GM21423 (cell line): ENCODE measurements at regions not wholly inside any gene's neighbourhood (a gene's known extent, or its start where the extent isn't known, plus 50 kb on each side); places are given as distances from the start of the nearest gene placed in this dataset.

ENCODE experiments used
- ATAC-seq: cut with Tn5 transposase; IDR thresholded peaks from one replicate; pipeline ENCODE4 v1.9.1; 2021; ENCODE audit warnings: mild to moderate bottlenecking, moderate library complexity; ENCODE audit not compliant: unreplicated experiment

DNA sequence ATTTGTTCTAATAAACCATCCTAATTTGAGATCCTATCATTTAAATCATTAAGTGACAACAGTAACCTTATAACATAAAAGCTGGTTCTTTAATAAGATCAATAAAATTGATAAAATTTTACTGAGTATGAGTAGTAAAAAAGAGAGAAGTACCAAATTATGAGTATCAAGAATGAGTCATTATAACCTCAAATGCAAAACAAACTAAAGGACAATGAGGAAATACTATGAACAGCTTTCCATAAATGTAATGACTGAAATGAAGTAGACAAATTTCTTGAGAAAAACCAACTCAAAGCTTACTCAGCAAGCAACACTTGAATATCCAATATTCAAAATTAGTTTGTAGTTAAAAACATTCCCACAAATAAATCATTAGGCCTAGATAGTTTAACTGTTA lies 433.0 kb downstream of the ZEB2 start:
- ATAC-seq = no peak

- no peak for ATAC-seq
These were observed 434.9 kb downstream of the ZEB2 start for GRCh38 chr2:144085016-144085415.

- ATAC-seq = no peak
These were observed 435.7 kb downstream of the ZEB2 start for GRCh38 chr2:144084114-144084661.

DNA sequence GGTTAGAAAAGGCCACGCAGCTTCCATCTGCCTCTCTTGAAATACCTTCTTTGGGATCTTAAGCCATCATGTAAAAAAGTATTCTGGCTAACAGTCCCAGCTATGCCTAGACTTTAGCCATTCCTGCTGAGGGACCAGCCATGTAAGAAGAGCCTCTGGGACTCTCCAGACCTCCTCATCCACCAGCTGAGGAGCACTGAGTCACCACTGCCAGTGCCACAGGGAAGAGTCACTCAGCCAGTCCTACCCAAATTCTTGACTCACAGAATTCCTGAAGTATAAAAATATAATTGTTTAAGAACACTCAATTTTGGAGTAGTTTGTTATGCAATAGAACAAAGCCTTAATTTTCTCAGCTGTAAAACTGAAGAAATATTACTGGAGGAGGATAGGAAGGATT lies 436.7 kb downstream of the ZEB2 start:
- no peak for ATAC-seq

GRCh38 chr2:144082777-144083176 lies 437.1 kb downstream of the ZEB2 start:
- no peak for ATAC-seq

DNA sequence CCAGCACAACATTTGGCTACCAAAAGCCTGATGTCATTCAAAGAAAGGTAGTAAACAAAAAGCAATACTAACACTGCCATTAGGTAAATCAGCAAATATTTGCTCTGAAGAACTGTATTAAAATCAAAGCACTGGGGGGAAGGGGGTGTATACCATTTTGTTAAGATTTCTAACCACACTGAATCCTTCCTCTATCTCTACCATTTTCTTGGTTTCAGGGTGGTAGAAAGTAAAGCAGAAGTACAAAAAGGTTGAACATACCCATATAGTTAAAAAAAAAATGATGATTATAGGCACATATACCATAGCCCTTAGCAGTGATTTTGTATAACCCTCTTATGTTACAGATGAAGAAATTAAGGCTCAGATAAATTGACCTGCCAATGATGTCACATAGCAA lies 437.6 kb downstream of the ZEB2 start:
- no peak for ATAC-seq

GRCh38 chr2:144081272-144081671 lies 438.6 kb downstream of the ZEB2 start:
- ATAC-seq = no peak

GRCh38 chr2:144079803-144080202 lies 440.1 kb downstream of the ZEB2 start:
- ATAC-seq = no peak

DNA sequence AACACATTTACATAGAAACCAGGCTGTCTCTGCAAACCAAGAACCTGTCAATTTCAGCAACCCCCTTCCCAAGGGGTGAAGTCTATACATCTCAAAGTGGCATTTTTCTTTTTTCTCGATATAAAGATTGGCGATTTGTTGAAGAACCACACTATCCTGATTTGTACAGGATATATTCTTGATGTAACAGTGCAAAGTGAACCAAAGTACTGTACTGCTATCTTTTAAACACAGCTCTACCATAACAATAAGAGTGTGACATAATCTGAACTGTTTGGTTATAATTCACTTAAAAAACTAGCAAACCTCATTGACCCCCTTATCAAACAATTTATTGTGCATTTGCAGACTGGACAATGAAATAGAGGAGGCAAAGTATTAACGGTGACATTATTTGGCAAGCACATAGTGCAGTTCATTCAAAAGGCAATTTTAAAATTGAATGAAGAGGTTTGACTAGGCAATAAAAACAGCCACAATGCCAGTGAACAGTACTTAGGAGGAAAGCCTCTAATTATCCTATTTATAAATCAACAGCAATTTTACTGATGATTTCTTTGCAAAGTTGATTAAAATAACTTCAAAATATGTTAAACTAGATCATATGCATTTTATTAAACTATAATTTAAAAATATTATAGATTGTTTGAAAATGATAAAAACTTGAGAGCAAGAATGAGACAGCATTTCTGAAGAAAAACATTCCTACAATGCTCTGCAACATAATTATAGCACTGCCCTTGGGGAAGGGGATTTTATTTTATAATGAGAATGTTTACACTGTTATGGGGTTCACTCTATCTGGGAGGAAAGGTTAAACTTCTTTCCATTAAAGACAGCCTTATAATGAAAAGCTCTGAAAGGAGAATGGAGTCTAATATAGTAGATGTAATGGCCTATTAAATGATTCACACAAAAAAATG lies 440.9 kb downstream of the ZEB2 start:
- ATAC-seq = no peak

- no peak for ATAC-seq
These were observed 441.8 kb downstream of the ZEB2 start for GRCh38 chr2:144078106-144078505.

DNA sequence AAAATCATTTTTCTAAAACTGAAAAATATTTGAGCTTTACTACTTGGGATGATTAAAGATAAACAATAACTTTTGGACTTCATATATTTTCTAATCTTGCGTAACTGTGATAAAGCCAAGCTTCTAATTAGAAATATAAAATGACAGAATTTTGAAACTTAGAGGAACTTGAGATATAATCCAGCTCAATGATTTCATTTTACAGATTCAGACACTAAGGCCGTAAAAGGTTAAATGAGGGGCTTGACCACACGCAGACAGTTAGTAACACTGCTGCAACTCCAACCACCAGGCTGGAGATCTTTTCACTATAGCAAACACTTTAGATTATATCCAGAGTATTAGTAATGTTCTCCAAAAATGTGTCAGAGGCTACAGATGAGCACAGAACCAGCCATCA lies 445.5 kb downstream of the ZEB2 start:
- no peak for ATAC-seq

GRCh38 chr2:144071461-144071860 lies 448.5 kb downstream of the ZEB2 start:
- no peak for ATAC-seq

DNA sequence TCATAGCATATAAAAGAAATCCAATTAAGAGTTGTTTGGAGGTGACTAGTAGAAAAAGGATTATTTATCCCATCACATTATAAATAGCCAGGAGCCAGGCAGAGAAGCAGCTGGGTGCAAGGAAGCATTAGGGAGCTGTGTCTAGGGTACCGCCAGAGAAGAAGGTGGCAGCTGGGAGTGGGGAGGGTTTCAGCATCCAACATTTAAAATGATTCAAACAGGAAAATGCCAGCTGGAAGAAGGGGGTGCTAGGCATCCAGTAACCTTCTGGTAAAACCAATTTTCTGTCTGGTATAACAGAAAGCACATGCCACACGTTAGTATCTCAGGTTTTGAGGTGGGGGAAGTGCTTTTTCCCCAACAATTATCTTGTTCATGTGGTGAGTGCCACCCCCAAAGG lies 452.4 kb downstream of the ZEB2 start:
- no peak for ATAC-seq

DNA sequence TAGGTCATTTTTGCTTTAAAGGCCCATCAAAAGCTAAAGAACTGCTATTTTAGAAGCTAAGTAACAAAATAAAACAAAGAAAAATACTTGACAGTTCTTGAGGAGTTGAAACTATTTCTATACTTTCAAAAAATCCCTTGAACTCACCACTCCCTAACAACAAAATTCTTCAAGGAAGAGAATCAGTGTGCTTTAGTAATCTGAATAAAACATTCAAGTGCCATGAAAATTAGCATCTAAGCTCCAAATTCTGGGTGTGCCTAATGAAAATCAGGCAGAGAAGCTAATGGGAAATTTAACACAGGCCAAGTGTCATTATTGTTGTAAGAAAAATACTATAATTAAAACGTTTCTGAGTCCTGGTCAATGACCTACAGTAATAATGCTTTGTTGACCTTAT lies 456.3 kb downstream of the ZEB2 start:
- ATAC-seq = no peak

GRCh38 chr2:144054911-144055310 lies 465.0 kb downstream of the ZEB2 start:
- no peak for ATAC-seq

DNA sequence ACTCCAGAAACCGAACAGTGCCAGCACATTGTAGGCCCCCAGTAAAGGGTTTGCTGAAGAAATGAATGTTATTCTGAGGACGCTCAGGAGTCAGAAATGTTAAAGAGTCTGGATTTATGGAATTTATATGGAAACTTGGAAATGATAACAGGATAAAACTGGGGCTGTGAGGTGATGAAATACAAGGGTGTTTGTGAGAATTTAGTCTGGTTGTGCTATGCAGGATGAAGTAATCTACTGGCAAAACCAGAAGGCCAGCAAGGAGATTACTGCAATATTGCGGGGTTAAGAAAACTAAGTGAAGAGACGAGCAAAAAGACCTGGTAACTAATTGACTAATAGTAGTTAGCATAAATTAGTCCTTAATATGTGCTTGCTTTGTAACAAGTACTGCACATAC lies 467.8 kb downstream of the ZEB2 start:
- ATAC-seq = no peak

- ATAC-seq = no peak
These were observed 470.8 kb downstream of the ZEB2 start for GRCh38 chr2:144049137-144049536.

GRCh38 chr2:144048631-144049060 lies 471.3 kb downstream of the ZEB2 start:
- ATAC-seq = no peak

DNA sequence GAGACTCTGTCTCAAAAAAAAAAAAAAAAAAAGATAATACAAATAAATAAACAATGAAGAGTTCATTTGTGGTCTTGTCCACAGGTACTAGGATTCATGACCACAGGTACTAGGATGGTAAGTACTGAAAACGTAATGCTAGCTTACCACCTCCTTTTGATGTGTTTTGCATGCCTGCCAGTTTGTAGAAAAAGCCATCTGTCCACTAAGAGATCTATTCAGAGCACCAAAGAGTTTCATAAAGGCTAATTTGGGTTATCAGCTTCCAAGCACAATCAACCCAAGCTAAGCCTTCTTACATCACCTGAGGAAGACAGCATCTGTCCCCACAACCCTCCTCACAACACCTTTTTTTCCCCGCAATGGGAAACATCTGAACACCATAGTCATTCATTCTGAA lies 477.2 kb downstream of the ZEB2 start:
- ATAC-seq = no peak

GRCh38 chr2:144041612-144042011 lies 478.3 kb downstream of the ZEB2 start:
- no peak for ATAC-seq

DNA sequence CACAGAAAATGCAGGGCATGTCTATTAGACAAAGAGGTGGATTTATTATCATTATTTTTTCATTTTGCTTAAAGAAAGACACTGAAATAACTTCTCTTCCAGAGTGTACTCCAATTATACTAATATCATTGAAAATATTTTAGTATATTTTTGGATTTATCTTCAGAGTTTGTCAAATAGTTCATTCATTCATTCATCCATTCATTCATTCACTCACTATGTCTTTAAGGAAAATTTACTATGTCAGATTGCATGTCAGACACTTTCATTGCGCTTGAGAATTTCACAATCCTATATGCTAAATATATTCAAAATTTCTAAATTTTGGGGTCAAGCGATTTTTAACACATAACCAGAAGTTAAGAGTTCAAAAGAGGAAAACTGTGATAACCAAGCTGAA lies 479.1 kb downstream of the ZEB2 start:
- ATAC-seq = no peak

GRCh38 chr2:144032566-144032965 lies 487.4 kb downstream of the ZEB2 start:
- no peak for ATAC-seq

GRCh38 chr2:144030791-144031190 lies 489.1 kb downstream of the ZEB2 start:
- no peak for ATAC-seq
